Ovary (tissue), 3 donors: ENCODE measurements at regions not wholly inside any gene's neighbourhood (a gene's known extent, or its start where the extent isn't known, plus 50 kb on each side); places are given as distances from the start of the nearest gene placed in this dataset.

ENCODE experiments used
- CTCF ChIP-seq, 3 donors: fragments of 450-650 bp in 2 of 3; fragments of 200-600 bp in 1 of 3; IDR thresholded peaks; one replicate each; pipeline versions ENCODE4 v1.5.1 to v1.8.0; 2016 to 2022; ENCODE audit warnings: antibody characterized with exemption in 3 of 3, mild to moderate bottlenecking in 1 of 3
- POLR2A ChIP-seq: fragments of 450-650 bp; IDR thresholded peaks from one replicate; pipeline ENCODE4 v1.6.1; 2017; ENCODE audit warnings: antibody characterized with exemption, mild to moderate bottlenecking, moderate library complexity
- donor health status: DM: no; HTN: no; CAD: no.

- TF ChIP-seq POLR2A (no peak), CTCF (IDR thresholded peaks at IDR 0.05) (no peak)
Measured at GRCh38 chr4:8672486-8672885, 79.9 kb downstream of the CPZ start.
